ENCODE measurements at regions not wholly inside any gene's neighbourhood (a gene's known extent, or its start where the extent isn't known, plus 50 kb on each side); places are given as distances from the start of the nearest gene placed in this dataset.
"Not testable (repeated sequence)": the region's sequence is repeated elsewhere in the genome, so short reads cannot be mapped to it uniquely, and the experiment has no call there.

DNA sequence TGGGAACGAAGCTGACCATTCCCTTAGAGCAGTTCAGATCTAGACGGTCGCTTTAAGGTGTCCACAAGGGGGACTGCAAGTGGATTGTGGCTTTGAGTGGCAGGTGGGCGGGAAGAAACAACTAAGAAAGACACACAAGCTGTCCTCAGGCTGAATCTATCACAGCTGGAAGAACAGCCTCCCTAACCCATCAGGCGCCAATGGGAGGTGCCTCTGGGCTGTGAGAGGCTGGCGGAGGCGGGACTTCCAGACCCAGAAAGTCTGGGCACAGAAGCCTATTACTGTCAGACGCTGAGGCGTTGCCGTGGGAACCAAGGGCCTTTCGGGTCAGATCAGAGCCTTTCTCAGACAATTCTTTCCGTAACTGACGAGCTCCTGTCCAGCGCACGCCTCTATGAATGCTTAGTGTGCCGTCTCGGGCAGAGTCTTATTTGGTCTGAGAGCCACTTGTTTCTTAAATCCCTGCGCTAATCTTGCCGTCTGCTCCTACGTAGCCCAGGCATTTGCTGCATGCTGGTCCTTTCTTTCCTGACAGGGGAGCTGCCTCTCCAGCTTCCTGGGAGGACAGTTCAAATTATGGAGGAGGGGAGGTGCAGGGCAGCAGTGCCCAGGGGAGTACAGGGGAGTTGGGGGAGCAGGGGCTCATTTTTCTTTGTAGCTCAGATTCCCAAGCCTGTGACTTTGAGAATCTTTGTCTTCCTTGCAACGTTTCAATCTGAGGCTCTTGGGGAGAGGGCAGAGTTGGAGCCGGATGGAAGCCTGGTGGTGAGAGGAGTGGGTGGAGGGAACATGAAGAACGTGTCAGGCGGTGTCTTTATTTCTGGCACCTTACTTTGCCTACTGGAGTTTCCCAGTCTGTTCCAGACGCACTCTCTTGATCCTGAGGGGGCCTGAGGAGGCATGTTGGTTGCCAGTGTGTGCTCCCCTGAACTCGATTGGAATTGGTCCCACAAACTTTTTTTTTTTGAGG, 618.7 kb downstream of the KCNJ18 start:
- DNase-seq = no peak

DNA sequence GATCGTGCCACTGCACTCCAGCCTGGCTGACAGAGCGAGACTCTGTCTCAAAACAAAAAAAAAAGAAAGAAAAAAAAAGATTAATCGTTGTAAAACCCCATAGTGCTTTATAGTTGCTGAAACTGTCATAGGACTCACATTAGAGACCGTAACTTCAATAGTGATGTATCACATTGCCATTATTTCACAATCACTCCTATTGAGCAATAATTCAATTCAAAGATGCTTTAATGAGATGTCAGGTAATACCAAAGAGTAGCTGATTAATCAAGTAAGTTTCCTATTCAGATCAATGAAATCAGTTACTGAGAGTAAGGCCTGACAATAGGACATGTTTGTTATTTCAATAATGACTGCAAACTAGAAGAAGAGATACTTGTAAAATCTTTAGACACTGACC, 628.7 kb downstream of the KCNJ18 start:
- DNase-seq = not testable (repeated sequence)

DNA sequence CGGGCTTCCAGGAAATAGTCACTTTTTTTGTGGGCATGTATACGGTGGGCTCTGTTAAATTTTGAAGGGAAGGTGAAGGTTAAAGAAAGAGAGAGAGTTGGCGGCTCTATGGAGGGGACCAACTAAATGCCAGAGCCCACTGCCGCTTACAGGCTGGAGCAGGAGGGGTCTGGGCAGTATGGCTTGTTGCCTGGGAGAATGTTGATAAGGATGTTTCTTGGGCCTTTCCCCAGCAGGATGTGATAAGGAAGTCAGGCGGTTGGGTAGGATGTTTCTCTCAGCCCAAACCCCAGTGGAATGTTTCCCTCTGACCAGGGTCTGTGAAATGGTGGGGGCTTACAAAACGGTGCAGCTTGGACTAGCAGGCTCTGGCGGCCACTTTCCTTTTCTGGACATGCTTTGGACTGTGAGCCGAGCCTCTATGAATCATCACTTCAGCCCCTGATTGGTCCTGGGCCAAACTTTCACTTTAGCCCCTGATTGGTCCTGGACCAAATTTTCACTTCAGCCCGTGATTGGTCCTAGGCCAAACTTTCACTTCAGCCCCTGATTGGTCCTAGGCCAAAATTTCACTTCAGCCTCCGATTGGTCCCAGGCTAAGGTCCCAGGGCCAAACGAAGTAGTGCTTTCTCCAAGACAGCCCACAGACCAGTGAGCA, 630.7 kb downstream of the KCNJ18 start:
- DNase-seq = not testable (repeated sequence)

DNA sequence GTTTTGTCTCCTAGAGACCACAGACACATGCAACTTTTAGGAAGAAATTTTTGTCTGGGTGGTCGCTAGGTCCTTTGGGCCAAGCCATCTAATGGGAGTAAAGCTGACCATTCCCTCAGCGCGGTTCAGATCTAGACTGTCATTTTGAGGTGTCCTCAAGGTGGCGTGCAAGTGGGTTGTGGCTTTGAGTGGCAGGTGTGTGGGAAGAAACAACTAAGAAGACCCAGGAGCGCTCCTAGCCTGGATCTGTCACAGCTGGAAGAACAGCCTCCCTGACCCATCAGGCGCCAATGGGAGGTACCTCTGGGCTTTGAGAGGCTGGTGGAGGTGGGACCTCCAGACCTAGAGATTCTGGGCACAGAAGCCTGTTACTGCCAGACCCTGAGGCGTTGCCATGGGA, 645.1 kb downstream of the KCNJ18 start:
- no peak for DNase-seq

DNA sequence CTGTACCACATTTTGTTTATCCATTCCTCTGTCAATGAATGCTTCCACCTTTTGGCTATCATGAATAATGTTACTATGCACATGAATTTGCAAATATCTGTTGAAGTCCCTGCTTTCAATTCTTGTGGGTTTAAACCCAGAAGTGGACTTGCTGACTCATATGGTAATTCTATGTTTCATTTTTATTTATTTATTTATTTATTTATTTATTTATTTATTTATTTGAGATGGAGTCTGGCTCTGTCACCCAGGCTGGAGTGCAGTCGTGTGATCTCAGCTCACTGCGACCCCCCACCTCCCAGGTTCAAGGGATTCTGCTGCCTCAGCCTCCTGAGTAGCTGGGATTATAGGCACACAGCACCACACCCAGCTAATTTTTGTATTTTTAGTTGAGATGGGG, 664.3 kb downstream of the KCNJ18 start:
- DNase-seq = not testable (repeated sequence)

DNA sequence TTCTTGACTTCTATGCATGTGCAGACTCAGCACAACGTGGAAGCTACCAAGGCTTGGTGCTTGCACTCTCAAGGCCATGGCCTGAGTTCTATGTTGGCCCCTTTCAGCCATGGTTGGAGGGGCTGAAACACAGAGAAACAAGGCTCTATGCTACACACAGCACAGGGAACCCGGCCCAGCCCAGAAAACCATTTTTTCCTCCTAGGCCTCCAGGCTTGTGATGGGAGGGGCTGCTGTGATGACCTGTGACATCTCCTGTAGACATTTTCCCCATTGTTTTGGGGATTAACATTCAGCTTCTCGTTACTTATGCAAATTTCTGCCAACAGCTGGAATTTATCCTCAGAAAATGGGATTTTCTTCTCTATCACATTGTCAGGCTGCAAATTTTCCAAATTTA, 678.7 kb downstream of the KCNJ18 start:
- DNase-seq = not testable (repeated sequence)

DNA sequence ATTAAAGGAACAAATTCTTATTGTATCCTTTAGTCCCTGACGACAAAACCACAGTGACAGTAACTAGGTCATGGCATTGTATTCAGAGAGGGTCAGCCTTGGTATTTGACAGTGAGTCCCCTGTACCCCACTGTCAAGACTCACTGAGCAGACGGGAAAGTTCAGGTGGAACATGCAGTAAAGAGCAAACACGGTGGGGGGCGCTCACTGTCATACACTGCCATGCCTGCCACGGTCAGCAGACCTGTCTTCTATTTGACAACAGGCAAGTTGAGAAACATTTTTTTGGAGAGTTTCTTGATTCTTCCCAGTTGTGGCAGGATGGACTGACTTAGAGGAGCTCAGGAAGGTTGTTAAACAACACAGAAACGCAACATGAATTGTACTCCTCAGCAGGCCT, 681.6 kb downstream of the KCNJ18 start:
- no peak for DNase-seq

DNA sequence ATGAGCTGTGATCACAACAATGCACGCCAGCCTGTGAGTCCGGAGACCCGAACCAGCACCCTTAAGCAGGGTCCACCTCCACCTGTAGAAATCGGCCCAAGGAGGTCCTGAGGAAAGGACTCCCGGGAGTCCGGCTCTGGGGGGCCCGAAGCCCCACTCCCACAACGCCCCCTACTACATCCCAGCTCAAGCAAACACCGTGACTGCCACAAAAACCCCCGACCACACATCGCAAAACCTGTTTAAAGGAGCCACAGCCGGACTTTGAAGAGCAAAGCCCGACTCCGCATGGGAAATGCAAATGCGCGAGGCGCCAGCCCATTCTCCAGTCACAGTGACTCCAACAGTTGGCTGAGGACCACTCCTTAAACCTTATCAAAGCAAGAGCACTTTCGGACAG, 682.4 kb downstream of the KCNJ18 start:
- no peak for DNase-seq

DNA sequence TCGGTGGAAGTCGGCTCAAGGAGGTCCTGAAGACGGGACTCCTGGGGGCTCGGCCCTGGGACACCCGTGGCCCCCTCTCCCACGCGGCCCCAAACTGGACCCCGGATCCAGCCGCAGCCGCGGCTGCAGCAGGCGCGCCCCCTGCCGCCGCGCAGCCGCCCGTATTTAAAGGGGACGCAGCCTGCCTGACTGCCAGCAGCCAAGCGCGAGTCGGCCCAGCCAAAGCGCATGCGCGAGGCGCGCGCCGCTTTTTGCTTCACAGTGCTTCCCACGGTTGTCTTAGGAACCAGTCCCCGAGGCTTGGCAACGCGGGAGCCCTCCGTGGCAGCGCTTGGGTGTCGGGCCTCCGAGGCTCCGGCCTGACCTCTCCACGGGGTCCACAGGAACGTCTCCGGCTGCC, 684.4 kb downstream of the KCNJ18 start:
- not testable (repeated sequence) for DNase-seq

DNA sequence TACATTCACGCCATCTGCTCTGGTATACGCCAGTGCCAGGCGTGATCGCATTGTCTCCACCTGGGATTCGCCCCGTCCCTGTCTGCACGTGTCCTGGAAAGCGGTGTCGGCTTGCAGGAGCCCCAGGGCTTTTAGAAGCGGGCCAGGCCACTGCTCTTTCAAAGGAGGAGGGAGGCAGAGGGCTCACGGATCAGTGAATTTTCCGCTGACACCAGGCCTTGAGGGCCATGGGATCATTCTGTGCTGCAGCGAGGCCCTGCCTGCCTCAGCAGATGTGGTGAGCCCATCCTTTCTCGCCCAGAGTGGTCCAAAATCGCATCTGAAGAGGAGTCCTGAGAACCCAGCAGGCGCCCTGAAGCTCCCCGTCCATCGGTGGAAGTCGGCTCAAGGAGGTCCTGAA, 686.4 kb downstream of the KCNJ18 start:
- not testable (repeated sequence) for DNase-seq

DNA sequence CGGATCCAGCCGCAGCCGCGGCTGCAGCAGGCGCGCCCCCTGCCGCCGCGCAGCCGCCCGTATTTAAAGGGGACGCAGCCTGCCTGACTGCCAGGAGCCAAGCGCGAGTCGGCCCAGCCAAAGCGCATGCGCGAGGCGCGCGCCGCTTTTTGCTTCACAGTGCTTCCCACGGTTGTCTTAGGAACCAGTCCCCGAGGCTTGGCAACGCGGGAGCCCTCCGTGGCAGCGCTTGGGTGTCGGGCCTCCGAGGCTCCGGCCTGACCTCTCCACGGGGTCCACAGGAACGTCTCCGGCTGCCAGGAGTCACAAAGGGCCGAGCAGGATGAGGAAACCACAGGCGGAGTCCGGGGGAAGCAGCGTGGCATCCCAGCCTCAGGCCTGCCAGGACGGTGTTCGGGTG, 689.3 kb downstream of the KCNJ18 start:
- DNase-seq = not testable (repeated sequence)

DNA sequence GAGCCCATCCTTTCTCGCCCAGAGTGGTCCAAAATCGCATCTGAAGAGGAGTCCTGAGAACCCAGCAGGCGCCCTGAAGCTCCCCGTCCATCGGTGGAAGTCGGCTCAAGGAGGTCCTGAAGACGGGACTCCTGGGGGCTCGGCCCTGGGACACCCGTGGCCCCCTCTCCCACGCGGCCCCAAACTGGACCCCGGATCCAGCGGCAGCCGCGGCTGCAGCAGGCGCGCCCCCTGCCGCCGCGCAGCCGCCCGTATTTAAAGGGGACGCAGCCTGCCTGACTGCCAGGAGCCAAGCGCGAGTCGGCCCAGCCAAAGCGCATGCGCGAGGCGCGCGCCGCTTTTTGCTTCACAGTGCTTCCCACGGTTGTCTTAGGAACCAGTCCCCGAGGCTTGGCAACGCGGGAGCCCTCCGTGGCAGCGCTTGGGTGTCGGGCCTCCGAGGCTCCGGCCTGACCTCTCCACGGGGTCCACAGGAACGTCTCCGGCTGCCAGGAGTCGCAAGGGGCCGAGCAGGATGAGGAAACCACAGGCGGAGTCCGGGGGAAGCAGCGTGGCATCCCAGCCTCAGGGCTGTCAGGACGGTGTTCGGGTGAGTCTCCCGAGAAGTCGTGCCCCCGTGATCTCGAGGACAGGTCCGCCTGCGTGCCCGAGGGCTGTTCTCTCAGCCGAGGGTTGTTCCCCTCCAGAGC, 691.6 kb downstream of the KCNJ18 start:
- DNase-seq = not testable (repeated sequence)

DNA sequence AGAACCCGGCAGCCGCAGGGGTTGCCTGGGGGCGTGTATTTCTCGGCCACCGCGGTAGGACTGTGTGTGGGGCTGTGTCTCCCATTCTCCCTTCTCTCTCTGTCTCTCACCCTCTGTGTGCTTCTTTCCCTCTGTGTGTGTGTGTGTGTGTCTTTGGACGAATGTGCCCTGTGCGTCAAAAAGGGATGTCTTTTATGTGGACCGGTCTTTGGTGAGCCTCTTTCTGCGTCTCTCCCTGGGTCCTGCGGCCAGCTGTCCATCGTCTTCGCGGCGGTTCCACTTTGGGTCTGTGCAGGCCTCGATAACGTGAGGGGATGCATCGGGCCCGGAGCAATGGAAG, 692.1 kb downstream of the KCNJ18 start:
- not testable (repeated sequence) for DNase-seq

DNA sequence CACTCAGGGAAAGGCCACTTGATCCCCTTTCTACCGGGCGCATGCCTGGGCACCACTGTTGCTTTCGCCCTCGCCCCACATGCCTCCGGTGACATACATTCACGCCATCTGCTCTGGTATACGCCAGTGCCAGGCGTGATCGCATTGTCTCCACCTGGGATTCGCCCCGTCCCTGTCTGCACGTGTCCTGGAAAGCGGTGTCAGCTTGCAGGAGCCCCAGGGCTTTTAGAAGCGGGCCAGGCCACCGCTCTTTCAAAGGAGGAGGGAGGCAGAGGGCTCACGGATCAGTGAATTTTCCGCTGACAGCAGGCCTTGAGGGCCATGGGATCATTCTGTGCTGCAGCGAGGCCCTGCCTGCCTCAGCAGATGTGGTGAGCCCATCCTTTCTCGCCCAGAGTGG, 706.1 kb downstream of the KCNJ18 start:
- not testable (repeated sequence) for DNase-seq

DNA sequence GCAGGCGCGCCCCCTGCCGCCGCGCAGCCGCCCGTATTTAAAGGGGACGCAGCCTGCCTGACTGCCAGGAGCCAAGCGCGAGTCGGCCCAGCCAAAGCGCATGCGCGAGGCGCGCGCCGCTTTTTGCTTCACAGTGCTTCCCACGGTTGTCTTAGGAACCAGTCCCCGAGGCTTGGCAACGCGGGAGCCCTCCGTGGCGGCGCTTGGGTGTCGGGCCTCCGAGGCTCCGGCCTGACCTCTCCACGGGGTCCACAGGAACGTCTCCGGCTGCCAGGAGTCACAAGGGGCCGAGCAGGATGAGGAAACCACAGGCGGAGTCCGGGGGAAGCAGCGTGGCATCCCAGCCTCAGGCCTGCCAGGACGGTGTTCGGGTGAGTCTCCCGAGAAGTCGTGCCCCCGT, 706.7 kb downstream of the KCNJ18 start:
- DNase-seq = not testable (repeated sequence)

DNA sequence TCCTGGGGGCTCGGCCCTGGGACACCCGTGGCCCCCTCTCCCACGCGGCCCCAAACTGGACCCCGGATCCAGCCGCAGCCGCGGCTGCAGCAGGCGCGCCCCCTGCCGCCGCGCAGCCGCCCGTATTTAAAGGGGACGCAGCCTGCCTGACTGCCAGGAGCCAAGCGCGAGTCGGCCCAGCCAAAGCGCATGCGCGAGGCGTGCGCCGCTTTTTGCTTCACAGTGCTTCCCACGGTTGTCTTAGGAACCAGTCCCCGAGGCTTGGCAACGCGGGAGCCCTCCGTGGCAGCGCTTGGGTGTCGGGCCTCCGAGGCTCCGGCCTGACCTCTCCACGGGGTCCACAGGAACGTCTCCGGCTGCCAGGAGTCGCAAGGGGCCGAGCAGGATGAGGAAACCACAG, 712.8 kb downstream of the KCNJ18 start:
- DNase-seq = not testable (repeated sequence)

DNA sequence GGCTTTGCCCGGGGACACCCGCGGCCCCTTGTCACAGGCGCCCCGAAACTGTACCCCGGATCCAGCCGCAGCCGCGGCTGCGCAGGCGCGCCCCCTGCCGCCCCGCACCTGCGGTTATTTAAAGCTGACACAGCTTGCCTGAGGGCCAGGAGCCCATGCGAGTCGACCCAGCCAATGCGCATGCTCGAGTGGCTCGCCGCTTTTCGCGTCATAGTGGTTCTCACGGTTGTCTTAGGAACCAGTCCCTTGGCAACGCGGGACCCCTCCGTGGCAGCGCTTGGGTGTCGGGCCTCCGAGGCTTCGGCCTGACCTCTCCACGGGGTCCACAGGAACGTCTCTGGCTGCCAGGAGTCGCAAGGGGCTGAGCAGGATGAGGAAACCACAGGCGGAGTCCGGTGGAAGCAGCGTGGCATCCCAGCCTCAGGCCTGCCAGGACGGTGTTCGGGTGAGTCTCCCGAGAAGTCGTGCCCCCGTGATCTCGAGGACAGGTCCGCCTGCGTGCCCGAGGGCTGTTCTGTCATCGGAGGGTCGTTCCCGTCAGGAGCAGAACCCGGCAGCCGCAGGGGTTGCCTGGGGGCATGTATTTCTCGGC, 716.9 kb downstream of the KCNJ18 start:
- DNase-seq = no peak

DNA sequence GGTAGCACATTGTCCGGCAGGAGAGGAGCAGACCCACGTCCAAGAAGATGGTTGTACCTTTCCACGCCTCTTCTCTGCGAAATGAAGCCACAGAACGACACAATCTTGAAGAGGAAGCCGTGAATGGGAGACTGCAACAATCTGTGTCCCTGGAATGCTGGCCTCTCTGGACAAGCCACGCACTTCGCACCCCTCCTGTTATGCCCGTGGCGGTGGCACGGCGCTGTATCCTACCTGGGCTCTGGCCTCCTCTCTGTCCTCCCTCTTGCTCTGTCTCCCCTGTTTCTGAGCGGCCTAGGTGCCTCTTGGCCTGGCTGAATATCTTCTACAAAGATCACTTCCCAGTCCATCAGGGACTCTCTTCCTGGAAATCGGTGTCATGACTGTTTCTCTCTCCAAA, 717.8 kb downstream of the KCNJ18 start:
- DNase-seq = no peak

DNA sequence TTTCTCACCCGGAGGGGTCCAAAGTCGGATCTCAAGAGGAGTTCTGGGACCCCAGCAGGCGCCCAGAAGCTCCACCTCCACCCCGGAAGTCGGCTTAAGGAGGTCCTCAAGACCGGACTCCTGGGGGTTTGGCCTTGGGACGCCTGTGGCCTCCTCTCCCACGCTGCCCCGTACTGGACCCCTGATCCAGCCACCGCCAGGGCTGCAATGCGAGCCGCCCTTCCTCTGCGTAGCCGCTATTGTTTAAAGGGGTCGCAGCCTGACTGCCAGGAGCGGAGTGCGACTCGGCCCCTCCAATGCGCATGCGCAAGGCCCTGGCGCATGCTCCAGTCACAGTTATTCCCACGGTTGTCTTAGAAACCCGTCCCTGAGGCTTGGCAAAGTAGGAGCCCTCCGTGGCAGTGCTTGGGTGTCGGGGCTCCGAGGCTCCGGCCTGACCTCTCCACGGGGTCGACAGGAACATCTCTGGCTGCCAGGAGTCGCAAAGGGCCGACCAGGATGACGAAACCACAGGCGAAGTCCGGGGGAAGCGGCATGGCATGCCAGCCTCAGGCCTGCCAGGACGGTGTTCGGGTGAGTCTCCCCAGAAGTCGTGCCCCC, 719.0 kb downstream of the KCNJ18 start:
- no peak for DNase-seq

DNA sequence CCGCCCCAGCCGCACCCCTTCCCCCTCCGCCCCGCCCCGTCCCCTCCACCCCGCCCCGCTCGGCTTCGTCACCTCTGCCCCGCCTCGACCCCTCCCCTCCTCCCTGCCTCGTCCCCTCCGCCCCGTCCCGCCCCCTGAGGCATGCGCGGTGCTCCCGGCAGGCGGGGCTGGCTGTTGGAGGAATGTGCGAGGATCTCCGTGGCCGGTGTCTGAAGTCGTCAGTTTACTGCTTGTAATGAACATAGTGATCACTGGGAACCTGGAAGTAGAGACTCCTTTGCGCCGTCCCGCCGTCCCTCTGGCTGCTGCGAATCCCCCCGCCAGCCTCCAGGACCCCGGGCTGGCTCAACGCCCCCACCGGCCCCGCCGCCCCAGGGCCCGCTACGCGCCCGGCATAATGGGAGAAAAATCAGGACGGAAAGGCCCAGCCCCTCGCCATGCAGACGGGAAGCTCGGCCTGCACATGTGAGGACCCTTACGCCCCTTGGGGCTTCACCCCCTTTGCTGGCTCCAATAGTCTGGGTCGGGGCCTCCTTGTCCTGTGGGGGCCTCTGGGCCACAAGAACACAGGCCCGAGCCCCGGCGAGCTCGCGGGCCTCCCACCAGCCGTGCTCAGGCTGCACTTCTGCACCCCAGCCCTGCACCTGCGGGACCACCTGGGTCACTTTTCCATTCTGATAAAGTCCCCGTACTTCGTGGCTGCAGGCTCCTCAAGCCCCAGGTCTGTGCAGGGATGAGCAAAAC, 743.1 kb downstream of the KCNJ18 start:
- no peak for DNase-seq

DNA sequence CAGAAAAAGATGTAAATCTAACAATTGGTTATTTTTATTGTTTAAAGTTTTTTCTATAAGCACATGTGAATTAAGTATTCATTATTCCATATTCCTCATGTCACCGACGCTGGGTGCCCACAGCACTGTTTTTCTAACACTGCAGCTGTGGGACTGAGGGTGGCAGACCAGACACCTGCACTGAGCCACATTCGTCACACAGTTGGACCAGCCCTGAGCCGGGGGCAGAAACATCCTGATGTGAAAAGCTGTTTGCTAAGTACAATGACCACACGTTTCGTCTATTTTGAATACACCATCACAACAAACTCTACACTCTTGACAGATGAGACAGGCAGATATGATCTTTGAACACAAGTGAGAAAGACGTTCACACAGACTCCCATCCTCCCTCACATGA, 749.5 kb downstream of the KCNJ18 start:
- DNase-seq = no peak

DNA sequence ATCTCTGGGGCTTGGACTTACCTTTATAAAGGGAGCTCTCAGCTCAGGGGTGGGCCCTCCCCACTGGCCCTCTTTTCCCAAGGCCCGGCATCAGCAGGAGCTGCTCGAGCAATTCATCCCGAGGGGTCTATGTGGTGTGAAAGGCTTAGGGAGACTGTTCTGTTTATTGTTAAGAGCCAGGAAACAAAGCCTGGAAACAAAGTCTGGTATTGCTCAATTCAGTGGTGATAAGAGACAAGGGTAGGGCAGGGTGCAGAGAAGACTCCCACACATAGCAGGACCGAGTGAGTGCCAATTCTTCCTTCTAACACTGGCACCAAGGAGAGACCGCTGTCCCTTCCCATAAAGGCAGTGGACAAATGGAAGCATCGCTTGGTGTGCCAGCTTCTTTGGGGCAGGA, 750.7 kb downstream of the KCNJ18 start:
- no peak for DNase-seq
